Type B pancreatic cell (in vitro differentiated cells): ENCODE measurements at regions not wholly inside any gene's neighbourhood (a gene's known extent, or its start where the extent isn't known, plus 50 kb on each side); places are given as distances from the start of the nearest gene placed in this dataset.

ENCODE experiments used
- DNase-seq: peaks from one replicate; pipeline ENCODE4 v3.0.0; 2021; ENCODE audit warnings: mixed read lengths; ENCODE audit not compliant: unreplicated experiment; ENCODE audit errors: extremely low spot score
- H3K27ac Mint-ChIP-seq: 2 replicates; pipeline ENCODE4 v1.8.0; 2021; ENCODE audit warnings: mild to moderate bottlenecking, mixed read lengths
- H3K27me3 Mint-ChIP-seq: 2 replicates; pipeline ENCODE4 v1.8.0; 2021; ENCODE audit warnings: mixed read lengths
- H3K36me3 Mint-ChIP-seq: 2 replicates; pipeline ENCODE4 v1.8.0; 2021; ENCODE audit warnings: mixed read lengths
- H3K4me1 Mint-ChIP-seq: one replicate; pipeline ENCODE4 v1.8.0; 2021; ENCODE audit warnings: mixed read lengths; ENCODE audit not compliant: unreplicated experiment
- H3K4me3 Mint-ChIP-seq: 2 replicates; pipeline ENCODE4 v1.8.0; 2021; ENCODE audit warnings: mild to moderate bottlenecking, mixed read lengths
- H3K9me3 Mint-ChIP-seq: 2 replicates; pipeline ENCODE4 v1.8.0; 2021; ENCODE audit warnings: mixed read lengths
- TF ChIP-seq, protein P1 (sequence below): fragments of 200-600 bp; sonication (generic); conservative IDR thresholded peaks from 2 replicates; pipeline ENCODE4 v1.5.0; 2021; ENCODE audit warnings: antibody characterized with exemption, mild to moderate bottlenecking

DNA sequence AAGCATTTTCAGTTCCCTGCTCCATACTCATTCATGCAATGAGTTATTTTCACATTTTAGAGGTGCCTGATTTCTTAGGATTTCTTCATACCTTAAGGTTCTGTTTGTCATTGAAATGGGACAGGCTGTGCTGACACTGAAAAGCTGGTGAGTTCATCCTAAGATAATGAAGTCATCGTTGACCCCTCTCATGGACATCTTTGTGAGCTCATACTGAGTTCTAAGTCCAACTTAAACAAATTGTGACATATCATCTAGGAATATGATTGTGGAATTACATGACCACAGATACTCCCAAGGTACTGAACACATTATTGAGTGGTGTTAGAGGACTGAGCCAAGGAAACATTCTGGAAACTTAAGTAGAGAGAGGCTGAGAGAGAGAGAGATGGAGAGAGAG lies 224.8 kb upstream of the JAG1 start:
- peaks cover 9% of the 10 kb centered on the region for H3K27me3 Mint-ChIP-seq
- H3K4me3 Mint-ChIP-seq: no peak overlapping the region
- TF ChIP-seq, protein P1, sequence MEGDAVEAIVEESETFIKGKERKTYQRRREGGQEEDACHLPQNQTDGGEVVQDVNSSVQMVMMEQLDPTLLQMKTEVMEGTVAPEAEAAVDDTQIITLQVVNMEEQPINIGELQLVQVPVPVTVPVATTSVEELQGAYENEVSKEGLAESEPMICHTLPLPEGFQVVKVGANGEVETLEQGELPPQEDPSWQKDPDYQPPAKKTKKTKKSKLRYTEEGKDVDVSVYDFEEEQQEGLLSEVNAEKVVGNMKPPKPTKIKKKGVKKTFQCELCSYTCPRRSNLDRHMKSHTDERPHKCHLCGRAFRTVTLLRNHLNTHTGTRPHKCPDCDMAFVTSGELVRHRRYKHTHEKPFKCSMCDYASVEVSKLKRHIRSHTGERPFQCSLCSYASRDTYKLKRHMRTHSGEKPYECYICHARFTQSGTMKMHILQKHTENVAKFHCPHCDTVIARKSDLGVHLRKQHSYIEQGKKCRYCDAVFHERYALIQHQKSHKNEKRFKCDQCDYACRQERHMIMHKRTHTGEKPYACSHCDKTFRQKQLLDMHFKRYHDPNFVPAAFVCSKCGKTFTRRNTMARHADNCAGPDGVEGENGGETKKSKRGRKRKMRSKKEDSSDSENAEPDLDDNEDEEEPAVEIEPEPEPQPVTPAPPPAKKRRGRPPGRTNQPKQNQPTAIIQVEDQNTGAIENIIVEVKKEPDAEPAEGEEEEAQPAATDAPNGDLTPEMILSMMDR: no peak
- peaks cover 14% of the 10 kb centered on the region for H3K4me1 Mint-ChIP-seq
- no peak overlapping the region for H3K27ac Mint-ChIP-seq
- no peak for DNase-seq
- no peaks in the 10 kb centered on the region for H3K36me3 Mint-ChIP-seq
- H3K9me3 Mint-ChIP-seq: no peaks in the 10 kb centered on the region

DNA sequence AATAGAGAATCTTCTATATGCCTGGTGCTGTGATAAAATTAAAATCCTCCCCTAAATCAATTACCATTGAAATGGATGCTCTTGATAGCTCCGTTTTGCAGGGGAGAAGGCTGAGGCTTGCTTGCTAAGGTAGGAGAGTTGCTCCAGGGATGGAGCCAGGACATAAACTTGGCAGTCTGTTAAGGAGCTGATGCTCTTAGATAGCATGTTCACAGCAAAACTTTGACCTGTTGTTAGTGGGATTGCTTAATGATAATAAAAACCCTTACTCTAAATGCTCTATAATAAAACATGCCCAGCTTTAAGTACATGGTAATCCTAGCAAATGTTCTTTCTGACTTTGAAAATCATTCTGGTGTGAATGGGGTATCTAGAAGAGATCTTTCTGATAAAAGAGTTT lies 228.4 kb upstream of the JAG1 start:
- Mint-ChIP-seq H3K27me3 (peaks cover 4% of the 10 kb centered on the region), H3K36me3 (no peaks in the 10 kb centered on the region), H3K9me3 (no peaks in the 10 kb centered on the region), H3K4me3 (no peak overlapping the region), H3K4me1 (peaks cover 17% of the 10 kb centered on the region), H3K27ac (no peak overlapping the region)
- TF ChIP-seq, protein P1: no peak
- DNase-seq: no peak

DNA sequence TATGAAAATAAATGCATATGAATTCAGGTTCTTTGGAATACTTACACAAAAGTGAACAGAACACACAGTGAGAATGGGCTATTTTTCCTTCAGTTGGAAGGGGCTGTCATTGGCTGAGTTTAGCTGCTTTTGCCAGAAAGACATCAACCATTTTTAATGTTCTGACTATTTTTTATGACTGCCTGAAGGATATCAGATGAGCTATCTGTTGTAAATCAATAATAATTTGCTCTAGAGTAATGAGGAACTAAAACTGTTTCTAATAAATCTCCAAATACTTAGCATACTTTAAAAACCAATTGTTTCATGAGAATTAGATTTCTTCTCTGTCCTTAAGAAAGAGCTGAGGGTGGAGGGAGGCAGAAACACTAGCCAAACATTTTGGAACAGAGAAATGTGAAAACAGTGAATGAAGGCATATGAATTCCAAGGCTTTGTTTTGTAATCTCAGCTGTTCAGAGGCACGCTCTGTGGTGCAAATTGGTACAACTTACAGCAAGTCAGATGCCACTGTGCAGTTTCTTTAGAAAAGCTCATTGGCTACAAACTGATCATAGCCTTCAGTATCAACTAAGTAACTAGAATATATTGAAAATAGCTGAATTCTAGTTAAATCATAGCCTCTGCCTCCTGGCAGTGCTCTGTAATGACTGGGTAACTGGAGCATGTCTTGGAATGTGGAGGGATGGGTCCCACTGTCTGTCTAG lies 228.9 kb upstream of the JAG1 start:
- Mint-ChIP-seq H3K4me3 (no peak overlapping the region), H3K27me3 (peaks cover 4% of the 10 kb centered on the region), H3K27ac (no peak overlapping the region), H3K4me1 (peaks cover 17% of the 10 kb centered on the region), H3K36me3 (no peaks in the 10 kb centered on the region), H3K9me3 (no peaks in the 10 kb centered on the region)
- no peak for DNase-seq
- TF ChIP-seq, protein P1: no peak

DNA sequence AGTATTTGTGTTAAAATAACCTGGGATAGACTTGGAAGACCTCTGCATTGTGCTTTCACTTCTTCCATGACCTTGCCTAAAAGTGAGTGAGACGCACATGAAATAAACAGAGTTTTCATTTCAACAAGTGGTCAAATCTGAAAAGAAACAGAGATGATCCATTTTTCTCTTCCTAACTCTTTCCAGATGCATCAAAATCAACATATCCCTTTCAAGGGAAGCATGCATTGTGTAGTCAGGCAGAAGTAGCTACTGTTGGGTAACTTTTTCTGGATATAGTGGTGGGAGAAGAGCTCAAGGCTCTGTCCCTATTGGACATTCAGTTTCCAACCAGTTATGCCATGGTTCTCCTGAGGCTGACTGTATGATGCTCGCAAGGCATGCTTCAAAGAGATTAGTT lies 233.0 kb upstream of the JAG1 start:
- H3K36me3 Mint-ChIP-seq: no peaks in the 10 kb centered on the region
- H3K27me3 Mint-ChIP-seq: peaks cover 4% of the 10 kb centered on the region
- no peak overlapping the region for H3K27ac Mint-ChIP-seq
- TF ChIP-seq, protein P1: no peak
- H3K4me3 Mint-ChIP-seq: no peak overlapping the region
- no peaks in the 10 kb centered on the region for H3K9me3 Mint-ChIP-seq
- H3K4me1 Mint-ChIP-seq: peaks cover 17% of the 10 kb centered on the region
- no peak for DNase-seq

DNA sequence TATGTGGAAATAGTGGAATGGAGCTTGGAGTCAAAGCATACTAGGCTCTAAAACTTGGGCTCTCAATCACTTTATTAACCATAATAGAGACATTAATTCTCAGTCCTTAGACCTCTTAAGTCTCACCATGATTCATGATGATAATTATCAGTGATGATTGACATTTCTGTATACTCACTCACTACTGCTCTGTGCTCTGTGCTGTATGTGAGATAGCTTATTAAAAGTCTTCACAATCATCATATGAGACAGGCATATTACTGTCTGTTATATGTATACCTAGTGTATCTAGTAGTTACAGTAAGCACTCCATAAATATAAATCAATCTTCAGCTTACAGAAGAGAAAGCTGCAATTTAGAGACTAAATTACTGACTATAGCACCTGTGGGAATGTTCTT lies 236.0 kb upstream of the JAG1 start:
- no peak overlapping the region for H3K27ac Mint-ChIP-seq
- no peaks in the 10 kb centered on the region for H3K4me1 Mint-ChIP-seq
- DNase-seq: no peak
- H3K4me3 Mint-ChIP-seq: no peak overlapping the region
- peaks cover 4% of the 10 kb centered on the region for H3K27me3 Mint-ChIP-seq
- TF ChIP-seq, protein P1: no peak
- H3K36me3 Mint-ChIP-seq: no peaks in the 10 kb centered on the region
- H3K9me3 Mint-ChIP-seq: no peaks in the 10 kb centered on the region
